ENCODE measurements at regions not wholly inside any gene's neighbourhood (a gene's known extent, or its start where the extent isn't known, plus 50 kb on each side); places are given as distances from the start of the nearest gene placed in this dataset.

GRCh38 chr6:80922916-80923455 lies 816.5 kb downstream of the BCKDHB start:
- H3K4ac ChIP-seq (replicated peaks; ENCODE audit: insufficient read length, low read depth, low read length), result no peak overlapping the region
- H3K36me3 ChIP-seq (ENCODE audit: control insufficient read depth in 2 of 4, insufficient read depth in 4 of 4, low read length in 3 of 4), result no peaks in the 10 kb centered on the region
- TF ChIP-seq CBX5 (IDR thresholded peaks at IDR 0.05; ENCODE audit: low read depth, low read length) (no peak), JUN (IDR thresholded peaks at IDR 0.05; ENCODE audit: low read depth, low read length) (no peak)
- H3K4me3 ChIP-seq (ENCODE audit: extremely low read depth in 1 of 4, insufficient read depth in 2 of 4, low read depth in 3 of 4, low read length in 4 of 4), result no peak overlapping the region
- no peak overlapping the region for H2BK15ac ChIP-seq (ENCODE audit: low read length)
- no peaks in the 10 kb centered on the region for H3K4me1 ChIP-seq (replicated peaks in 1 of 4; ENCODE audit: control insufficient read depth in 3 of 4, insufficient read depth in 4 of 4, low read length in 3 of 4)
- no peaks in the 10 kb centered on the region for H3K79me1 ChIP-seq (ENCODE audit: low read depth, low read length)
- WGBS, 2 experiments (ENCODE audit: extremely low coverage in 1 of 2, insufficient coverage in 1 of 2, insufficient read length in 1 of 2, insufficient replicate concordance in 2 of 2, low coverage in 1 of 2, low lambda C conversion rate in 2 of 2, missing lambda C conversion rate in 1 of 2), result 88% methylated on average over 1 of the region's 1 CpG; no CpG with 5 or more reads in 1 of the 2 experiments
- H4K8ac ChIP-seq (ENCODE audit: extremely low read depth, insufficient read depth, low read length), result no peak overlapping the region
- no peak overlapping the region for H2AFZ ChIP-seq (ENCODE audit: low read length)
- H3K27ac ChIP-seq (ENCODE audit: low read depth, low read length), result no peak overlapping the region
- H3K27me3 ChIP-seq (replicated peaks in 1 of 4; ENCODE audit: control insufficient read depth in 3 of 4, extremely low read depth in 1 of 4, insufficient read depth in 3 of 4, low read length in 3 of 4), result no peaks in the 10 kb centered on the region
- no peak overlapping the region for H3K23ac ChIP-seq (ENCODE audit: insufficient read length)
- ChIA-PET POLR2A (ENCODE audit: partially characterized antibody) (no interaction called here), CTCF (ENCODE audit: partially characterized antibody) (no interaction called here)
- FAIRE-seq, result no peak
- no peak overlapping the region for H2BK20ac ChIP-seq (ENCODE audit: low read length)
- H3K4me2 ChIP-seq (ENCODE audit: insufficient read depth in 1 of 2, low read depth in 2 of 2, low read length in 2 of 2), result no peak overlapping the region
- H2BK120ac ChIP-seq (replicated peaks; ENCODE audit: low read depth, low read length), result no peak overlapping the region
- H2BK12ac ChIP-seq (ENCODE audit: low read depth, low read length), result no peak overlapping the region
- H3K56ac ChIP-seq (replicated peaks; ENCODE audit: insufficient read length, low read depth, low read length), result no peak overlapping the region
- H3K9ac ChIP-seq (replicated peaks in 1 of 4; ENCODE audit: extremely low read depth in 1 of 4, low read depth in 3 of 4, low read length in 3 of 4), result no peak overlapping the region
- H2BK5ac ChIP-seq (ENCODE audit: low read depth, low read length), result no peak overlapping the region
- no peak for DNase-seq (ENCODE audit: low read depth in 1 of 2, low spot score in 2 of 2)
- H3K23me2 ChIP-seq (ENCODE audit: low read depth, low read length), result no peaks in the 10 kb centered on the region
- H2AK5ac ChIP-seq (ENCODE audit: low read depth, low read length), result no peak overlapping the region
- no peak overlapping the region for H3K14ac ChIP-seq (ENCODE audit: insufficient read length)
- H3K9me3 ChIP-seq (ENCODE audit: insufficient read depth in 2 of 2, low read depth in 1 of 2, low read length in 1 of 2), result no peaks in the 10 kb centered on the region
- H3K79me2 ChIP-seq (ENCODE audit: control insufficient read depth in 1 of 2, insufficient read depth in 2 of 2, low read length in 2 of 2), result no peaks in the 10 kb centered on the region
- no peaks in the 10 kb centered on the region for H4K20me1 ChIP-seq (replicated peaks in 1 of 2; ENCODE audit: control insufficient read depth in 1 of 2, insufficient read depth in 2 of 2, low read length in 2 of 2)
- H3K18ac ChIP-seq (ENCODE audit: extremely low read depth, low read length), result no peak overlapping the region
- no peak overlapping the region for H4K91ac ChIP-seq (replicated peaks; ENCODE audit: insufficient read length, low read length)
- no peak overlapping the region for H4K5ac ChIP-seq (ENCODE audit: insufficient read length, low read depth, low read length)

All from H1 (cell line).